BE2C (cell line): ENCODE measurements at regions not wholly inside any gene's neighbourhood (a gene's known extent, or its start where the extent isn't known, plus 50 kb on each side); places are given as distances from the start of the nearest gene placed in this dataset.

Source experiments
- DNase-seq: peaks from one replicate; pipeline ENCODE4 v3.0.0-alpha.2; 2020
- H3K27me3 ChIP-seq: fragments of 250-450 bp; sonication (Bioruptor Pico); 2 replicates; pipeline ENCODE4 v1.5.1; 2020; ENCODE audit warnings: mild to moderate bottlenecking
- H3K36me3 ChIP-seq: fragments of 250-450 bp; sonication (Bioruptor Pico); 2 replicates; pipeline ENCODE4 v1.5.1; 2020; ENCODE audit warnings: mild to moderate bottlenecking
- H3K4me1 ChIP-seq: fragments of 250-450 bp; sonication (Bioruptor Pico); 2 replicates; pipeline ENCODE4 v1.5.1; 2020
- H3K4me3 ChIP-seq: 2 replicates; pipeline ENCODE4 v1.5.1; 2011; ENCODE audit warnings: low read depth, low read length
- H3K9me3 ChIP-seq: fragments of 250-450 bp; sonication (Bioruptor Pico); 2 replicates; pipeline ENCODE4 v1.5.1; 2020
- TF ChIP-seq, protein P1 (sequence below): IDR thresholded peaks from 2 replicates; pipeline ENCODE4 v1.5.1; 2012; ENCODE audit warnings: mild to moderate bottlenecking, low read depth, low read length

DNA sequence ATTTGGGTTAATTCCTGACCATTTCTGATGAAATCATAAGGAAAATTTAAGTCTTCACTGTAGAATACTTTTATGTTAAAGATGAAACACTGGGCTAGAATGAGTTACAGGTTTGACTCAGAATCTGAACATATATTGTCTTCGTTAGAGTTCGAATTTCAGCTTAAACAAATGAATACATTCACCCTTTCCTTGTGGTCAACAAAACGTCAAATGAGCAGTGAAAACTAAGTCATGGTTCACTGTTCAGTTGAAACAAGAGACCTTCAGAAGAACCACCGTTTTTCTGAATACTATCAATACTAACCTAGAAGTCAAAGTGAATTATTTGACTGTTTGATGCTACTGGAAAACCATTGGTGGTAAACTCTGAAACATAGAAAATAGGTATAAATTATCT is 235.2 kb upstream of the ZWINT start:
- H3K4me3 ChIP-seq = no peak overlapping the region
- TF ChIP-seq, protein P1, sequence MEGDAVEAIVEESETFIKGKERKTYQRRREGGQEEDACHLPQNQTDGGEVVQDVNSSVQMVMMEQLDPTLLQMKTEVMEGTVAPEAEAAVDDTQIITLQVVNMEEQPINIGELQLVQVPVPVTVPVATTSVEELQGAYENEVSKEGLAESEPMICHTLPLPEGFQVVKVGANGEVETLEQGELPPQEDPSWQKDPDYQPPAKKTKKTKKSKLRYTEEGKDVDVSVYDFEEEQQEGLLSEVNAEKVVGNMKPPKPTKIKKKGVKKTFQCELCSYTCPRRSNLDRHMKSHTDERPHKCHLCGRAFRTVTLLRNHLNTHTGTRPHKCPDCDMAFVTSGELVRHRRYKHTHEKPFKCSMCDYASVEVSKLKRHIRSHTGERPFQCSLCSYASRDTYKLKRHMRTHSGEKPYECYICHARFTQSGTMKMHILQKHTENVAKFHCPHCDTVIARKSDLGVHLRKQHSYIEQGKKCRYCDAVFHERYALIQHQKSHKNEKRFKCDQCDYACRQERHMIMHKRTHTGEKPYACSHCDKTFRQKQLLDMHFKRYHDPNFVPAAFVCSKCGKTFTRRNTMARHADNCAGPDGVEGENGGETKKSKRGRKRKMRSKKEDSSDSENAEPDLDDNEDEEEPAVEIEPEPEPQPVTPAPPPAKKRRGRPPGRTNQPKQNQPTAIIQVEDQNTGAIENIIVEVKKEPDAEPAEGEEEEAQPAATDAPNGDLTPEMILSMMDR = no peak
- no peaks in the 10 kb centered on the region for H3K36me3 ChIP-seq
- no peaks in the 10 kb centered on the region for H3K4me1 ChIP-seq
- no peaks in the 10 kb centered on the region for H3K9me3 ChIP-seq
- H3K27me3 ChIP-seq = no peaks in the 10 kb centered on the region
- DNase-seq = no peak

DNA sequence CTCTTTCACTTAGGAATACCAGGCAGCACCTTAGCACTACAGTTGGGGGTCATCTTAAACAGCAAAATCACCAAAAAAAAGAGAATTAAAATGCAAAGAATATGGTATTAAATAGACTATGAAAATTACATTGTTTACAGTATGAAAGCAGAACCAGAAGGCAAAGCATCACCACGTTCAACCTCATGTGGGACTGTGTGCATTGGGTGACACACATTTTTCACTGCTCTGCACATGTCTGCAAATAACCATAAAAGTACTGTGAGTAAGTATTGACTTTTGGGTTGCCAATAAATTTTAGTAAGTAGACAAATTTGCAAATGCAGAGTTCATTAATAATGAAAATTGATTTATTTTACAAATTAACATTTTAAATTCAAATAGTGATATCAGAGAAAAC is 232.1 kb upstream of the ZWINT start:
- DNase-seq = no peak
- Histone ChIP-seq H3K4me1 (no peaks in the 10 kb centered on the region), H3K27me3 (no peaks in the 10 kb centered on the region), H3K9me3 (no peaks in the 10 kb centered on the region), H3K36me3 (no peaks in the 10 kb centered on the region), H3K4me3 (no peak overlapping the region)
- TF ChIP-seq, protein P1 = no peak

DNA sequence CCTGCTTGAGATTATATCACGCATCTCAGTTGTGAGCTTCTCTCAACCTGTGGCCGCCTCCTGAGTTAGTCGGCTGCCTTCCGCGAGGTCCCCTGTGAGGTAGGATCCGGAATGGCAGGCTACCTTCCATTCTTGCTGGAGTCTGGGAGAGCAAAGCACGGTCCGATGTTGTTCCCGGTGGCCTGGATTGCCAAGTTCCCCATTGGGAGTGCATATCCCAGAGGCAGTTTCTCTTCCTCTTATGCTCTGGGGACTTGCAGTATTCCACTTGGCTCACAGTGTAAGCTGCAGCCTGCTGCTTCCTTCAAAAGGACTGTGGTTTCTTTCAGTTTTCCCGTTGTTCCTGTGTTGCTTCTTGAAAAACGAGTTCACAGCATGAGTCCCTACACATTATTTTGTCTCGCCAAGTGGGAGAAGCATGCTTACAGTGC is 225.4 kb upstream of the ZWINT start:
- TF ChIP-seq, protein P1 = no peak
- no peaks in the 10 kb centered on the region for H3K27me3 ChIP-seq
- H3K36me3 ChIP-seq = no peaks in the 10 kb centered on the region
- no peaks in the 10 kb centered on the region for H3K4me1 ChIP-seq
- H3K4me3 ChIP-seq = no peak overlapping the region
- no peak for DNase-seq
- H3K9me3 ChIP-seq = no peaks in the 10 kb centered on the region

DNA sequence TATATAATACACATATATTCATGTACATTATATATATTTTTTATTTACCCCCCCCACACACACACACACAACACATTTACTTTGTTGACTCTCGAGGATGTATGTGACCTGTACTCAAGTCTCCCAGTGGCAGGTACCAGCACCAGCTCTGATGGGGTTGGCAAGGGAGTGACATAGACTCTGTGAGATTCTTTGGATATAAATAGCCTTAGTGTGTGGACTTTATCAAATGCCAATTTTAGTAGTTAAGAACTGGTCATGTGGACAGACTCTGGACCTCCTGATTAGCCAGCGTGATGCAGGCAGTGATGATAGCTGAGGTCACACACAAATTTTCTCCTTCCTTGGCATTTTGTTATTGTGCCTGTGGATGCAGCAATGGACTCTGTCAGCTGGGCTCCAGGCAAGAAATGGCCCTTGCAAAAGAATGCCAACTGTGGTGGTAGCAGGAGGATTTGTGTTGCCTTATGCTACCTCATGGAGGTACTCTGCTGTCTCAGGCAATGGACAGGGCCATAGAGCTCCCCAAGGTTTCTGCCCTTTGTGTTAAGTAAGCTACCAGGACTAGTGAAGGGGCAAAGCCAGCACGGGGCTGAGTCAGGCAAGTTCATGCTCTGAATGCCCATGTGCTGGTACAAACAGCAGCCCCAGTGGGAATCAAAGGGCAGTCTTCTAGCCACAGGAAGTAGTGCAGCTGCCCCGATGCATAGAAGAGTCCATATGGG is 224.6 kb upstream of the ZWINT start:
- Histone ChIP-seq H3K9me3 (no peaks in the 10 kb centered on the region), H3K27me3 (no peaks in the 10 kb centered on the region), H3K4me1 (no peaks in the 10 kb centered on the region), H3K36me3 (no peaks in the 10 kb centered on the region), H3K4me3 (no peak overlapping the region)
- no peak for DNase-seq
- TF ChIP-seq, protein P1 = no peak

DNA sequence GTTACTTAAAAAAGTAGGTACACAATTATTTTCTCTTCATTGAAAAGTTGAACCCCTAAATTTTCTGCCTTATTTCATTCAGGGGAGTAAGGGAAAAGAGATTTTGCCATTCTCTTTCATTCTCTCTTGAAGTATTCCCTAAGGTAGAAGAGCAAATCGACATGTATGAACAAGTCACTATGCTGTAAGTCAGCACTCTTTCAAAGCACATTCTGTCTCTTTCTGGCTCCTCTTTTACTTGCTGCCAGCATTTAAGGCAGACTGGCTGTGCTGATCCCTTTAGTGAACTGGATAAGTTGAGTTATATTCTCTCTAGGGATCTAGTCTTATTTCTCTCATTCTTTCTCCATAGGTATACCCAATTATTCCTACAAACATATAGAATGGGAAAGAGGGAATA is 222.3 kb upstream of the ZWINT start:
- H3K9me3 ChIP-seq = no peaks in the 10 kb centered on the region

DNA sequence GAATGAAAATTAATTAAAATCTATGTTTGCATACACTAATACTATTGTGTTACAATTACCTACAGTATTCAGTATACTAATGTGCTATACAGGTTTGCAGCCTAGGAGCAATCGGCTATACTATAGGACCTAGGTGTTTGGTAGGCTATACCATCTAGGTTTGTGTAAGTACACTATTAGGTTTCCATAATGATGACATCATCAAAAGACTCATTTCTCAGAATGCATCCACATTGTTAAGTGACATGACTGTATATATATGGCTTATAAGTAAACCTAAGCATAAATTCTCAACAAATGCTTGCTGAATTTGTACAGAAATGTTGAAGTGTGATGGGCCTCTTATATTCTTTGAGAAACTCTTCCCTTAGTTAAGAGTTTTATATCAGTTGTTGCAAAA is 206.5 kb upstream of the ZWINT start:
- Histone ChIP-seq H3K4me1 (no peaks in the 10 kb centered on the region), H3K9me3 (no peaks in the 10 kb centered on the region), H3K27me3 (no peaks in the 10 kb centered on the region), H3K36me3 (no peaks in the 10 kb centered on the region), H3K4me3 (no peak overlapping the region)
- TF ChIP-seq, protein P1 = no peak
- no peak for DNase-seq

More for the DNA sequence above, 222.3 kb upstream of the ZWINT start:
- TF ChIP-seq, protein P1 = no peak
- Histone ChIP-seq H3K4me3 (no peak overlapping the region), H3K4me1 (no peaks in the 10 kb centered on the region), H3K27me3 (no peaks in the 10 kb centered on the region), H3K36me3 (no peaks in the 10 kb centered on the region)
- no peak for DNase-seq
